SKM-1 treated with dmso at 0.1 percent for 144 hours (cell line): ENCODE measurements at regions not wholly inside any gene's neighbourhood (a gene's known extent, or its start where the extent isn't known, plus 50 kb on each side); places are given as distances from the start of the nearest gene placed in this dataset.

ENCODE experiments used
- DNase-seq: peaks from one replicate; lab custom pipeline; 2025; ENCODE audit not compliant: unreplicated experiment; lab: John Stamatoyannopoulos, UW

GRCh38 chr17:81345228-81346089, 49.8 kb upstream of the BAHCC1 start:
- DNase-seq, result peak; percentile 78
